H1 (cell line): ENCODE measurements at regions not wholly inside any gene's neighbourhood (a gene's known extent, or its start where the extent isn't known, plus 50 kb on each side); places are given as distances from the start of the nearest gene placed in this dataset.

Source experiments
- CTCF ChIA-PET: fragments of 300-600 bp; sonication (Branson Sonifier 250); formaldehyde crosslinking; loops from one replicate; lab custom pipeline; 2021; ENCODE audit not compliant: partially characterized antibody; lab: Charles Lee
- POLR2A ChIA-PET: fragments of 300-600 bp; sonication (Branson Sonifier 250); formaldehyde crosslinking; loops from one replicate; lab custom pipeline; 2021; ENCODE audit warnings: inconsistent platforms; ENCODE audit not compliant: partially characterized antibody; lab: Charles Lee
- DNase-seq, 2 experiments: peaks; one replicate each; pipeline versions ENCODE4 v3.0.0 to v3.0.0-alpha.2; 2010 to 2022; ENCODE audit warnings: low spot score in 2 of 2, low read depth in 1 of 2, mixed read lengths in 1 of 2
- FAIRE-seq: peaks from 2 replicates; lab custom pipeline; 2011; peaks lifted over from hg19 to GRCh38; lab: Jason Lieb, UNC
- H2AFZ ChIP-seq: 2 replicates; pipeline ENCODE4 v1.8.1; 2012; ENCODE audit warnings: low read length, inconsistent platforms
- H2AK5ac ChIP-seq: 2 replicates; pipeline ENCODE4 v1.6.1; 2013; ENCODE audit warnings: low read depth, low read length
- H2BK120ac ChIP-seq: replicated peaks from 2 replicates; pipeline ENCODE3; 2013; ENCODE audit warnings: low read depth, low read length, inconsistent platforms
- H2BK12ac ChIP-seq: 2 replicates; pipeline ENCODE4 v1.6.1; 2013; ENCODE audit warnings: low read depth, low read length
- H2BK15ac ChIP-seq: 2 replicates; pipeline ENCODE4 v1.6.1; 2013; ENCODE audit warnings: low read length
- H2BK20ac ChIP-seq: 2 replicates; pipeline ENCODE4 v1.6.1; 2013; ENCODE audit warnings: low read length
- H2BK5ac ChIP-seq: 2 replicates; pipeline ENCODE4 v1.6.1; 2013; ENCODE audit warnings: low read depth, low read length
- H3K14ac ChIP-seq: 2 replicates; pipeline ENCODE4 v1.6.1; 2013; ENCODE audit warnings: inconsistent platforms; ENCODE audit not compliant: insufficient read length
- H3K18ac ChIP-seq: 2 replicates; pipeline ENCODE4 v1.6.1; 2013; ENCODE audit warnings: low read length; ENCODE audit errors: extremely low read depth
- H3K23ac ChIP-seq: 2 replicates; pipeline ENCODE4 v1.6.1; 2013; ENCODE audit warnings: inconsistent platforms; ENCODE audit not compliant: insufficient read length
- H3K23me2 ChIP-seq: 2 replicates; pipeline ENCODE4 v1.6.1; 2013; ENCODE audit warnings: low read depth, low read length
- H3K27ac ChIP-seq: 2 replicates; pipeline ENCODE4 v1.6.1; 2011; ENCODE audit warnings: low read depth, low read length, inconsistent platforms
- H3K27me3 ChIP-seq, 4 experiments: replicated peaks in 1 of 4; 1 replicate in 1 of 4; 2 replicates in 3 of 4; pipeline versions ENCODE4 v1.6.1 to v1.8.1; 2011 to 2013; ENCODE audit warnings: low read length in 3 of 4, mild to moderate bottlenecking in 3 of 4, inconsistent platforms in 2 of 4, mixed read lengths in 2 of 4, moderate library complexity in 1 of 4; ENCODE audit not compliant: control insufficient read depth in 3 of 4, insufficient read depth in 3 of 4; ENCODE audit errors: extremely low read depth in 1 of 4
- H3K36me3 ChIP-seq, 4 experiments: 2 replicates each; pipeline versions ENCODE4 v1.6.1 to v1.8.1; 2011 to 2013; ENCODE audit warnings: mild to moderate bottlenecking in 4 of 4, low read length in 3 of 4, moderate library complexity in 2 of 4, control low read depth in 1 of 4, inconsistent platforms in 1 of 4; ENCODE audit not compliant: insufficient read depth in 4 of 4, control insufficient read depth in 2 of 4
- H3K4ac ChIP-seq: replicated peaks from 2 replicates; pipeline ENCODE3; 2013; ENCODE audit warnings: low read length, low read depth, mixed read lengths, inconsistent platforms; ENCODE audit not compliant: insufficient read length
- H3K4me1 ChIP-seq, 4 experiments: replicated peaks in 1 of 4; 1 replicate in 1 of 4; 2 replicates in 3 of 4; pipeline versions ENCODE4 v1.6.1 to v1.8.1; 2011 to 2013; ENCODE audit warnings: low read length in 3 of 4, inconsistent platforms in 2 of 4, mixed read lengths in 1 of 4; ENCODE audit not compliant: insufficient read depth in 4 of 4, control insufficient read depth in 3 of 4
- H3K4me2 ChIP-seq, 2 experiments: 2 replicates each; pipeline versions ENCODE4 v1.6.1 to v1.8.1; 2011 to 2013; ENCODE audit warnings: low read depth in 2 of 2, low read length in 2 of 2, control low read depth in 1 of 2, inconsistent platforms in 1 of 2, mild to moderate bottlenecking in 1 of 2; ENCODE audit not compliant: insufficient read depth in 1 of 2
- H3K4me3 ChIP-seq, 4 experiments: fragments of 200-600, 300-600 bp in 1 of 4; sonication (generic), shearing (Covaris generic), sonication (Bioruptor Twin) in 1 of 4; 2 replicates each; pipeline versions ENCODE4 v1.5.1 to v1.8.1; 2011 to 2016; ENCODE audit warnings: low read length in 4 of 4, low read depth in 3 of 4, control low read depth in 2 of 4, inconsistent platforms in 2 of 4, mild to moderate bottlenecking in 2 of 4, mixed read lengths in 1 of 4, moderate library complexity in 1 of 4; ENCODE audit not compliant: insufficient read depth in 2 of 4; ENCODE audit errors: extremely low read depth in 1 of 4
- H3K56ac ChIP-seq: replicated peaks from 2 replicates; pipeline ENCODE3; 2013; ENCODE audit warnings: low read depth, mild to moderate bottlenecking, mixed read lengths, low read length, inconsistent platforms; ENCODE audit not compliant: insufficient read length
- H3K79me1 ChIP-seq: 2 replicates; pipeline ENCODE4 v1.6.1; 2013; ENCODE audit warnings: low read depth, low read length, control low read depth
- H3K79me2 ChIP-seq, 2 experiments: 2 replicates each; pipeline versions ENCODE4 v1.6.1 to v1.8.1; 2012 to 2013; ENCODE audit warnings: low read length in 2 of 2, mild to moderate bottlenecking in 2 of 2, inconsistent platforms in 1 of 2; ENCODE audit not compliant: insufficient read depth in 2 of 2, control insufficient read depth in 1 of 2
- H3K9ac ChIP-seq, 4 experiments: replicated peaks in 1 of 4; 1 replicate in 1 of 4; 2 replicates in 3 of 4; pipeline versions ENCODE4 v1.6.1 to v1.8.1; 2011 to 2013; ENCODE audit warnings: low read depth in 3 of 4, low read length in 3 of 4, control low read depth in 2 of 4, mild to moderate bottlenecking in 2 of 4, moderate library complexity in 2 of 4, inconsistent platforms in 1 of 4; ENCODE audit errors: extremely low read depth in 1 of 4
- H3K9me3 ChIP-seq, 2 experiments: 2 replicates each; pipeline versions ENCODE4 v1.6.1 to v1.8.1; 2012 to 2013; ENCODE audit warnings: mild to moderate bottlenecking in 2 of 2, moderate library complexity in 2 of 2, control low read depth in 1 of 2, inconsistent platforms in 1 of 2, low read depth in 1 of 2, low read length in 1 of 2, mixed read lengths in 1 of 2; ENCODE audit not compliant: insufficient read depth in 2 of 2
- H4K20me1 ChIP-seq, 2 experiments: replicated peaks in 1 of 2; 2 replicates each; pipeline versions ENCODE3 to v1.8.1; 2011 to 2013; ENCODE audit warnings: inconsistent platforms in 2 of 2, low read length in 2 of 2, mild to moderate bottlenecking in 1 of 2; ENCODE audit not compliant: insufficient read depth in 2 of 2, control insufficient read depth in 1 of 2
- H4K5ac ChIP-seq: 2 replicates; pipeline ENCODE4 v1.6.1; 2013; ENCODE audit warnings: low read length, low read depth, mixed read lengths, inconsistent platforms; ENCODE audit not compliant: insufficient read length
- H4K8ac ChIP-seq: 2 replicates; pipeline ENCODE4 v1.8.0; 2013; ENCODE audit warnings: mild to moderate bottlenecking, moderate library complexity, low read length, inconsistent platforms; ENCODE audit not compliant: insufficient read depth; ENCODE audit errors: extremely low read depth
- H4K91ac ChIP-seq: replicated peaks from 2 replicates; pipeline ENCODE3; 2013; ENCODE audit warnings: low read length, mixed read lengths, inconsistent platforms; ENCODE audit not compliant: insufficient read length
- CEBPB ChIP-seq: IDR thresholded peaks from 2 replicates; pipeline ENCODE4 v1.6.1; 2012; ENCODE audit warnings: low read depth, low read length
- KDM4A ChIP-seq: IDR thresholded peaks from one replicate; pipeline ENCODE4 v1.7.1; 2012; ENCODE audit warnings: low read depth, mild to moderate bottlenecking, moderate library complexity, low read length, inconsistent platforms; ENCODE audit not compliant: severe bottlenecking
- WGBS, 2 experiments: shearing (Covaris generic) in 1 of 2; methylation state at CpG; one replicate each; pipeline versions ENCODE4 v1.1.6 to v1.1.7; 2013 to 2015; ENCODE audit warnings: low lambda C conversion rate in 2 of 2, mixed read lengths in 2 of 2, inconsistent platforms in 1 of 2, low coverage in 1 of 2, missing lambda C conversion rate in 1 of 2; ENCODE audit not compliant: insufficient replicate concordance in 2 of 2, insufficient coverage in 1 of 2, insufficient read length in 1 of 2; ENCODE audit errors: extremely low coverage in 1 of 2, missing lambda C conversion rate in 1 of 2; 5-methylcytosine and 5-hydroxymethylcytosine counted together

DNA sequence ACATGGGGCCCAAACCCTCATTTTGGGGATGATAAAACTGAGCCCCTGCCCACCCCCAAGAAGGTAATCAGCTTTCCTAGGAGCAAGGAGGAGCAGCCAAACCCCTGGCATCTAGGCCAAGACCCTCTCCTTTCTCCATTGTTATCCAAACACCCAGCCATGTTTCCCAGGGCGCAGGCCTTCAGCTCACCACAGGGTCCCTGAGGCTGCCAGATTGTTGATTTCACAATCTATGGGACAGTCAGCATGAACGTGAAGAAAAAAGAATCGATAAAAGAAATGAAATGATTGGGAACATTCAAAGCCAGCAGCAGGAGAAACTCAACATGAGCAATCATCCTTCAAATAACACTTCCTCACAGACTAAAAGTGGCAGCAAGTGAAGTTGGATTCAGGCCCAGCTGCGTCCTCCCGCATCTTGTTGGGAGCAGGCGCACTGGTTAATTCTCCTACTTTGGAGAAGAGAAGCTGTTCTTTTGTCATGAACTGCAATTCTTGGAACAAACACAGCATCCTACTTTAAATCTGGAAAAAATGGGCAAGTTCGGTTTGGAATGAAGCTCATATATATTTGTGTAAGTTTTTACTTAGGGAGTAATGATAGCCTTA lies 241.8 kb upstream of the PRDM1 start:
- Histone ChIP-seq H3K27ac (no peak overlapping the region), H2AK5ac (no peak overlapping the region), H3K79me2 (no peaks in the 10 kb centered on the region), H3K9me3 (no peaks in the 10 kb centered on the region), H4K20me1 (no peaks in the 10 kb centered on the region), H3K14ac (no peak overlapping the region), H3K9ac (no peak overlapping the region), H3K56ac (no peak overlapping the region), H3K79me1 (no peaks in the 10 kb centered on the region), H3K18ac (no peak overlapping the region), H4K8ac (no peak overlapping the region), H4K91ac (no peak overlapping the region), H2BK15ac (no peak overlapping the region), H2BK120ac (no peak overlapping the region), H2BK20ac (no peak overlapping the region), H3K23ac (no peak overlapping the region), H3K4me1 (no peaks in the 10 kb centered on the region; a peak in 1 of 7 replicates), H3K36me3 (no peaks in the 10 kb centered on the region; a peak in 1 of 8 replicates), H2BK5ac (no peak overlapping the region), H2AFZ (peak overlapping the region; percentile 73; the same call in 1 of the 2 replicates), H2BK12ac (no peak overlapping the region), H3K4me3 (no peak overlapping the region), H3K27me3 (no peaks in the 10 kb centered on the region), H4K5ac (no peak overlapping the region), H3K23me2 (no peaks in the 10 kb centered on the region; the same call in 1 of the 2 replicates), H3K4ac (no peak overlapping the region), H3K4me2 (peak overlapping the region in 1 of 2 experiments; percentile 8; a peak in 1 of 4 replicates)
- 80% methylated on average over 7 of the region's 7 CpGs; no CpG with 5 or more reads in 1 of the 2 experiments for WGBS, 2 experiments
- FAIRE-seq, result no peak
- TF ChIP-seq KDM4A (no peak), CEBPB (peak; percentile 70)
- no peak for DNase-seq
- ChIA-PET CTCF (interaction anchor here (1.3 to 2.6 kb wide), 4 partner anchors 9 to 379 kb away, joined by 3 to 14 read pairs (median 4); no protein-coding TSS in a partner anchor), POLR2A (no interaction called here)
